K562 (cell line): ENCODE measurements at regions not wholly inside any gene's neighbourhood (a gene's known extent, or its start where the extent isn't known, plus 50 kb on each side); places are given as distances from the start of the nearest gene placed in this dataset.

ENCODE experiments used
- ATAC-seq: fragments of 200-7000 bp; cut with Tn5 transposase; 3 replicates; pipeline ENCODE4 v1.9.1; 2020; ENCODE audit warnings: moderate library complexity
- BruUV-seq: library from RNA; stranded (reverse); fragments of 400-500 nt; replicated peaks from 2 replicates; lab custom pipeline; 2021; lab: Mats Ljungman, UMichigan
- CTCF ChIA-PET: fragments of 300-600 bp; formaldehyde crosslinking; extraction: SDS; loops from one replicate; lab custom pipeline; 2021; ENCODE audit warnings: low intra/inter-chr PET ratio; lab: Yijun Ruan, JAX
- POLR2A ChIA-PET: fragments of 300-600, 350-650 bp; sonication (Branson Sonifier 250); formaldehyde crosslinking; extraction: SDS; loops from one replicate; lab custom pipeline; 2021; ENCODE audit warnings: antibody characterized with exemption, inconsistent platforms; lab: Yijun Ruan, JAX
- DNase-seq, 4 experiments: peaks; one replicate each; pipeline versions ENCODE4 v3.0.0 to v3.0.0-alpha.2; 2011 to 2018; ENCODE audit warnings: low spot score in 3 of 4, mixed read lengths in 3 of 4; ENCODE audit errors: extremely low read depth in 1 of 4
- FAIRE-seq: peaks from 2 replicates; lab custom pipeline; 2011; peaks lifted over from hg19 to GRCh38; lab: Jason Lieb, UNC
- H2AFZ ChIP-seq: 2 replicates; pipeline ENCODE4 v1.6.0; 2011; ENCODE audit warnings: low read depth, low read length, control low read depth, inconsistent platforms
- H3K27ac ChIP-seq: fragments of 200-600 bp; 3 replicates; pipeline ENCODE4 v1.8.0; 2011; ENCODE audit warnings: low read depth, mild to moderate bottlenecking, control low read depth, inconsistent platforms, low read length, moderate library complexity, mixed read lengths; ENCODE audit errors: extremely low read depth
- H3K27me3 ChIP-seq, 2 experiments: fragments of 300-600 bp in 1 of 2; 2 replicates in 1 of 2; 3 replicates in 1 of 2; pipeline versions ENCODE4 v1.6.0 to v1.8.0; 2011; ENCODE audit warnings: inconsistent platforms in 2 of 2, low read length in 2 of 2, mild to moderate bottlenecking in 1 of 2, mixed read lengths in 1 of 2, moderate library complexity in 1 of 2; ENCODE audit not compliant: control insufficient read depth in 2 of 2, insufficient read depth in 2 of 2
- H3K36me3 ChIP-seq: fragments of 300-600 bp; 3 replicates; pipeline ENCODE4 v1.8.0; 2011; ENCODE audit warnings: mild to moderate bottlenecking, low read length, inconsistent platforms; ENCODE audit not compliant: control insufficient read depth, insufficient read depth
- H3K4me1 ChIP-seq, 2 experiments: fragments of 200-600 bp in 1 of 2; replicated peaks in 1 of 2; 2 replicates in 1 of 2; 3 replicates in 1 of 2; pipeline versions ENCODE4 v1.5.1 to v1.8.0; 2011; ENCODE audit warnings: inconsistent platforms in 2 of 2, low read length in 2 of 2, mild to moderate bottlenecking in 1 of 2, mixed read lengths in 1 of 2, moderate library complexity in 1 of 2; ENCODE audit not compliant: control insufficient read depth in 2 of 2, insufficient read depth in 2 of 2
- H3K4me2 ChIP-seq: 2 replicates; pipeline ENCODE4 v1.6.1; 2011; ENCODE audit warnings: low read length, control low read depth, inconsistent platforms, mixed read lengths; ENCODE audit not compliant: insufficient read depth
- H3K4me3 ChIP-seq: fragments of 200-600 bp; sonication (generic), shearing (Covaris generic); 2 replicates; pipeline ENCODE4 v1.5.1; 2016; ENCODE audit warnings: control low read depth, inconsistent platforms
- H3K79me2 ChIP-seq: fragments of 200-600 bp; 3 replicates; pipeline ENCODE4 v1.8.0; 2011; ENCODE audit warnings: low read length, inconsistent platforms; ENCODE audit not compliant: control insufficient read depth, insufficient read depth
- H3K9ac ChIP-seq, 2 experiments: 2 replicates each; pipeline versions ENCODE4 v1.6.0 to v1.6.1; 2011; ENCODE audit warnings: low read depth in 2 of 2, low read length in 2 of 2, control low read depth in 1 of 2, inconsistent platforms in 1 of 2, mild to moderate bottlenecking in 1 of 2, mixed read lengths in 1 of 2; ENCODE audit not compliant: insufficient read depth in 1 of 2
- H3K9me1 ChIP-seq: one replicate; pipeline ENCODE4 v1.6.0; 2011; ENCODE audit warnings: inconsistent platforms, mild to moderate bottlenecking, low read length, moderate library complexity; ENCODE audit not compliant: control insufficient read depth, insufficient read depth
- H3K9me3 ChIP-seq: replicated peaks from 2 replicates; pipeline ENCODE4 v1.5.1; 2011; ENCODE audit warnings: low read depth, low read length, inconsistent platforms; ENCODE audit not compliant: control insufficient read depth, insufficient read depth
- H4K20me1 ChIP-seq: replicated peaks from 2 replicates; pipeline ENCODE4 v1.6.1; 2011; ENCODE audit warnings: low read length, inconsistent platforms, mixed read lengths; ENCODE audit not compliant: control insufficient read depth, insufficient read depth
- ATF6 ChIP-seq: sonication (generic); formaldehyde crosslinking; IDR thresholded peaks from 2 replicates; pipeline ENCODE4 v1.4.0; 2020; ENCODE audit warnings: mild to moderate bottlenecking, missing genetic modification reagents
- CBFA2T2 ChIP-seq: fragments of 450-650 bp; conservative IDR thresholded peaks from 2 replicates; pipeline ENCODE4 v1.6.1; 2017; ENCODE audit warnings: mild to moderate bottlenecking
- DACH1 ChIP-seq: fragments of 450-650 bp; IDR thresholded peaks from 2 replicates; pipeline ENCODE4 v1.6.1; 2018; ENCODE audit not compliant: partially characterized antibody
- DNMT1 ChIP-seq: fragments of 450-650 bp; IDR thresholded peaks from 2 replicates; pipeline ENCODE4 v1.6.1; 2016; ENCODE audit warnings: antibody characterized with exemption, mild to moderate bottlenecking
- HDAC3 ChIP-seq: fragments of 450-650 bp; IDR thresholded peaks from 2 replicates; pipeline ENCODE4 v1.6.1; 2018; ENCODE audit warnings: borderline replicate concordance, mild to moderate bottlenecking, moderate library complexity; ENCODE audit not compliant: partially characterized antibody
- MYC ChIP-seq, 2 experiments: fragments of 250-450 bp in 1 of 2; sonication (Bioruptor Pico) in 1 of 2; IDR thresholded peaks; 2 replicates each; pipeline versions ENCODE4 v1.5.1 to v1.6.1; 2012 to 2021; ENCODE audit warnings: low read depth in 2 of 2, borderline replicate concordance in 1 of 2, improper control_type of control experiment in 1 of 2, low read length in 1 of 2, mild to moderate bottlenecking in 1 of 2, moderate library complexity in 1 of 2
- PRDM10 ChIP-seq: fragments of 450-650 bp; IDR thresholded peaks from 2 replicates; pipeline ENCODE4 v1.6.1; 2018; ENCODE audit not compliant: partially characterized antibody
- ZKSCAN8 ChIP-seq: fragments of 200-800 bp; sonication (Bioruptor generic); IDR thresholded peaks from 2 replicates; pipeline ENCODE4 v1.6.1; 2016; ENCODE audit warnings: missing genetic modification characterization, missing compliant biosample characterization
- ZNF165 ChIP-seq: fragments of 250-450 bp; sonication (Bioruptor Pico); IDR thresholded peaks from 2 replicates; pipeline ENCODE4 v1.4.0; 2020; ENCODE audit warnings: borderline replicate concordance
- ZNF592 ChIP-seq: fragments of 450-650 bp; IDR thresholded peaks from 2 replicates; pipeline ENCODE4 v1.6.1; 2017; ENCODE audit warnings: antibody characterized with exemption, mild to moderate bottlenecking
- in situ Hi-C: fragments of 300-500 bp; cut with MboI; formaldehyde crosslinking; loops from 4 replicates; pipeline ENCODE4 v1.15.0; 2018; ENCODE audit warnings: inconsistent platforms, mixed read lengths
- intact Hi-C: fragments of 100-400 bp; cut with micrococcal nuclease; formaldehyde crosslinking; loops from 2 replicates; pipeline ENCODE4 v1.14.2; 2022

- TF ChIP-seq ZNF592 (no peak), DNMT1 (no peak), ZNF165 (no peak), HDAC3 (no peak), MYC (IDR thresholded peaks at IDR 0.05; ENCODE audit: low read depth, low read length) (no peak), MYC (CRISPR knock-in tag; IDR thresholded peaks at IDR 0.05; ENCODE audit: borderline replicate concordance, low read depth) (no peak)
Measured at GRCh38 chr14:41403360-41403759, 203.3 kb upstream of the LRFN5 start (continued).

GRCh38 chr14:41397926-41398325 lies 208.8 kb upstream of the LRFN5 start:
- H3K9me1 ChIP-seq: no peaks in the 10 kb centered on the region
- ChIA-PET POLR2A (no interaction called here), CTCF (interaction anchor here (0.6 kb wide), 1 partner anchor 310 kb away, joined by 3 read pairs; no protein-coding TSS in a partner anchor)
- H3K79me2 ChIP-seq: no peaks in the 10 kb centered on the region
- H3K27me3 ChIP-seq: no peaks in the 10 kb centered on the region
- no peak overlapping the region for H3K27ac ChIP-seq
- H3K4me3 ChIP-seq: no peak overlapping the region
- intact Hi-C loops: no loop called here
- DNase-seq (no peak), ATAC-seq (no peak), FAIRE-seq (no peak)
- in situ Hi-C loops: no loop called here
- BruUV-seq: no TSS peak
- no peaks in the 10 kb centered on the region for H3K36me3 ChIP-seq
- no peaks in the 10 kb centered on the region for H3K4me1 ChIP-seq
- no peak overlapping the region for H3K4me2 ChIP-seq
- H2AFZ ChIP-seq: no peak overlapping the region
- H3K9ac ChIP-seq: no peak overlapping the region
- H4K20me1 ChIP-seq: no peaks in the 10 kb centered on the region
- no peaks in the 10 kb centered on the region for H3K9me3 ChIP-seq
- TF ChIP-seq ATF6 (CRISPR knock-in tag): no peak
- no peak for TF ChIP-seq CBFA2T2
- TF ChIP-seq ZKSCAN8 (CRISPR knock-in tag): no peak
- no peak for TF ChIP-seq PRDM10
- TF ChIP-seq DACH1: no peak
